Sigmoid colon (tissue), 6 donors: ENCODE measurements at regions not wholly inside any gene's neighbourhood (a gene's known extent, or its start where the extent isn't known, plus 50 kb on each side); places are given as distances from the start of the nearest gene placed in this dataset.
"Not testable (repeated sequence)": the region's sequence is repeated elsewhere in the genome, so short reads cannot be mapped to it uniquely, and the experiment has no call there.

ENCODE experiments used
- DNase-seq: peaks from one replicate; pipeline ENCODE4 v3.0.0-alpha.2; 2019
- H3K27ac ChIP-seq, 4 donors: fragments of 200-600 bp; sonication (generic); one replicate each; pipeline ENCODE4 v1.5.1; 2016 to 2019; ENCODE audit warnings: mild to moderate bottlenecking in 1 of 4
- H3K27me3 ChIP-seq, 3 donors: fragments of 200-600 bp; sonication (generic); one replicate each; pipeline ENCODE4 v1.5.1; 2019; ENCODE audit warnings: mild to moderate bottlenecking in 1 of 3
- H3K36me3 ChIP-seq, 4 donors: fragments of 200-600 bp; sonication (generic); one replicate each; pipeline ENCODE4 v1.5.1; 2016 to 2019
- H3K4me1 ChIP-seq, 4 donors: fragments of 200-600 bp; sonication (generic); one replicate each; pipeline ENCODE4 v1.5.1; 2017 to 2019
- H3K4me3 ChIP-seq, 4 donors: fragments of 200-600 bp; sonication (generic); one replicate each; pipeline ENCODE4 v1.5.1; 2017 to 2019; ENCODE audit warnings: mild to moderate bottlenecking in 2 of 4, moderate library complexity in 1 of 4
- H3K9me3 ChIP-seq, 4 donors: fragments of 200-600 bp in 3 of 4; sonication (generic) in 3 of 4; one replicate each; pipeline versions ENCODE4 v1.5.1 to v1.6.1; 2013 to 2019
- CTCF ChIP-seq, 4 experiments: fragments of 450-650 bp in 3 of 4; fragments of 200-600 bp in 1 of 4; IDR thresholded peaks; one replicate each; pipeline ENCODE4 v1.5.1; 2016 to 2019; ENCODE audit warnings: antibody characterized with exemption in 4 of 4, mild to moderate bottlenecking in 3 of 4, moderate library complexity in 2 of 4
- EP300 ChIP-seq, 4 donors: sonication (generic); formaldehyde crosslinking; IDR thresholded peaks; one replicate each; pipeline ENCODE4 v1.6.1; 2017; ENCODE audit warnings: antibody characterized with exemption in 4 of 4
- POLR2A ChIP-seq, 2 donors: fragments of 450-650 bp; IDR thresholded peaks; one replicate each; pipeline ENCODE4 v1.6.1; 2016; ENCODE audit warnings: antibody characterized with exemption in 2 of 2, mild to moderate bottlenecking in 2 of 2, moderate library complexity in 2 of 2
- POLR2AphosphoS5 ChIP-seq, 4 donors: sonication (generic); formaldehyde crosslinking; IDR thresholded peaks; one replicate each; pipeline ENCODE4 v1.6.1; 2017; ENCODE audit warnings: antibody characterized with exemption in 4 of 4
- WGBS, 2 donors: extraction: QIAGEN DNeasy Blood & Tissue Kit; methylation state at CpG; one replicate each; pipeline ENCODE4 v1.1.7; 2013; 5-methylcytosine and 5-hydroxymethylcytosine counted together
- intact Hi-C: fragments of 100-400 bp; cut with DNase I; formaldehyde crosslinking; loops from one replicate; pipeline ENCODE4 v1.15.1; 2023
- donor health status: healthy with polysubstance abuse.
- donor health status: healthy.

- TF ChIP-seq POLR2A (IDR thresholded peaks at IDR 0.05) (no peak), EP300 (IDR thresholded peaks at IDR 0.05) (no peak), POLR2AphosphoS5 (IDR thresholded peaks at IDR 0.05) (no peak), CTCF (IDR thresholded peaks at IDR 0.05) (no peak)
- Histone ChIP-seq H3K9me3 (no peaks in the 10 kb centered on the region), H3K27ac (no peak overlapping the region), H3K27me3 (no peaks in the 10 kb centered on the region), H3K36me3 (no peaks in the 10 kb centered on the region), H3K4me1 (peaks cover 0 to 17% (median 4%) of the 10 kb centered on the region in 4 donors), H3K4me3 (no peak overlapping the region)
- intact Hi-C loops: no loop called here
- no peak for DNase-seq
- 72 to 83% methylated on average over 12 of the region's 12 CpGs for WGBS, 2 donors
Measured at GRCh38 chr14:105622329-105622955, 96.1 kb downstream of the TMEM121 start.

- 61 to 79% methylated on average over 14 of the region's 14 CpGs for WGBS, 2 donors
Measured at GRCh38 chr14:105623178-105623577, 96.8 kb downstream of the TMEM121 start.

GRCh38 chr14:105624346-105624745 is 98.0 kb downstream of the TMEM121 start:
- H3K9me3 ChIP-seq, H3K4me3 ChIP-seq, H3K36me3 ChIP-seq, H3K27me3 ChIP-seq, intact Hi-C loops, DNase-seq, H3K27ac ChIP-seq: not testable (repeated sequence)
- peaks cover 0 to 17% (median 4%) of the 10 kb centered on the region in 4 donors for H3K4me1 ChIP-seq
- 81 to 89% methylated on average over 22 of the region's 22 CpGs for WGBS, 2 donors

More at GRCh38 chr14:105623178-105623577, 96.8 kb downstream of the TMEM121 start:
- H3K4me3 ChIP-seq, H3K36me3 ChIP-seq, H3K27ac ChIP-seq, H3K27me3 ChIP-seq, DNase-seq, H3K9me3 ChIP-seq, intact Hi-C loops: not testable (repeated sequence)
- H3K4me1 ChIP-seq: peaks cover 0 to 17% (median 4%) of the 10 kb centered on the region in 4 donors

GRCh38 chr14:105624749-105625434 is 98.5 kb downstream of the TMEM121 start:
- H3K9me3 ChIP-seq, H3K4me3 ChIP-seq, DNase-seq, H3K27me3 ChIP-seq, H3K27ac ChIP-seq, intact Hi-C loops, H3K36me3 ChIP-seq: not testable (repeated sequence)
- H3K4me1 ChIP-seq: peaks cover 0 to 17% (median 4%) of the 10 kb centered on the region in 4 donors
- 84 to 91% methylated on average over 25 of the region's 25 CpGs for WGBS, 2 donors

- H3K9me3 ChIP-seq, H3K27ac ChIP-seq, H3K27me3 ChIP-seq, H3K36me3 ChIP-seq, intact Hi-C loops, DNase-seq, H3K4me3 ChIP-seq: not testable (repeated sequence)
- H3K4me1 ChIP-seq: peaks cover 0 to 17% (median 4%) of the 10 kb centered on the region in 4 donors
- 65 to 94% methylated on average over 9 of the region's 9 CpGs for WGBS, 2 donors
Measured at GRCh38 chr14:105625448-105625847, 99.1 kb downstream of the TMEM121 start.

- peaks cover 0 to 10% (median 4%) of the 10 kb centered on the region in 4 donors for H3K4me1 ChIP-seq
- H3K36me3 ChIP-seq, DNase-seq, H3K27ac ChIP-seq, H3K4me3 ChIP-seq, H3K27me3 ChIP-seq, intact Hi-C loops, H3K9me3 ChIP-seq: not testable (repeated sequence)
- 61 to 82% methylated on average over 12 to 15 of the region's 15 CpGs for WGBS, 2 donors
Measured at GRCh38 chr14:105626111-105626510, 99.7 kb downstream of the TMEM121 start.

- intact Hi-C loops, H3K9me3 ChIP-seq, H3K36me3 ChIP-seq, H3K27ac ChIP-seq, H3K27me3 ChIP-seq, DNase-seq, H3K4me1 ChIP-seq, H3K4me3 ChIP-seq: not testable (repeated sequence)
- no CpG with 5 or more reads among the region's 5 CpGs for WGBS, 2 donors
Measured at GRCh38 chr14:105626651-105627050, 100.3 kb downstream of the TMEM121 start.

- intact Hi-C loops, H3K4me3 ChIP-seq, DNase-seq, H3K4me1 ChIP-seq, H3K36me3 ChIP-seq, H3K27ac ChIP-seq, H3K9me3 ChIP-seq, H3K27me3 ChIP-seq: not testable (repeated sequence)
- WGBS, 2 donors: 39 to 67% methylated on average over 6 of the region's 6 CpGs
Measured at GRCh38 chr14:105627287-105627686, 100.9 kb downstream of the TMEM121 start.
